GM21619 (cell line): ENCODE measurements at regions not wholly inside any gene's neighbourhood (a gene's known extent, or its start where the extent isn't known, plus 50 kb on each side); places are given as distances from the start of the nearest gene placed in this dataset.

ENCODE experiments used
- ATAC-seq: cut with Tn5 transposase; IDR thresholded peaks from one replicate; pipeline ENCODE4 v1.9.1; 2021; ENCODE audit not compliant: unreplicated experiment

GRCh38 chr3:24033818-24034217 is 88.7 kb downstream of the NR1D2 start:
- ATAC-seq = no peak

DNA sequence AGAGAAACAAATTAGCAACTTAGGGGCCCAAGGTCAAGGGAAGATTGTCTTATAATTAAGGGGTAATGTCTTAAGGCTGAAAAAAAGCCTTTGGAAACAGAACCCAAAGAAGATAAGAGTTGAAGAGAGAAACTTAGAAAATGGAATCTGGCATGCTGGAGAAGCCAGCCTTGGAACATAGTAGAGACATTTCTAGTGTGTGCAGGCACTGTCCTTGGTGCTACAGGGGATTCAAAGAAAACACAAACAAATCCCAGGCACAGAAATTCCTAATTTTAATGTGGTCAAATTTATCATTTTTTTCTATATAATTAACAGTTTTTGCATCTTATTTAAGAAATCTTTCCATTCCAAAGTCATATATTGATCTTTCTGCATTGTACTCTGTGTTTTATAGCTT is 89.4 kb downstream of the NR1D2 start:
- no peak for ATAC-seq

DNA sequence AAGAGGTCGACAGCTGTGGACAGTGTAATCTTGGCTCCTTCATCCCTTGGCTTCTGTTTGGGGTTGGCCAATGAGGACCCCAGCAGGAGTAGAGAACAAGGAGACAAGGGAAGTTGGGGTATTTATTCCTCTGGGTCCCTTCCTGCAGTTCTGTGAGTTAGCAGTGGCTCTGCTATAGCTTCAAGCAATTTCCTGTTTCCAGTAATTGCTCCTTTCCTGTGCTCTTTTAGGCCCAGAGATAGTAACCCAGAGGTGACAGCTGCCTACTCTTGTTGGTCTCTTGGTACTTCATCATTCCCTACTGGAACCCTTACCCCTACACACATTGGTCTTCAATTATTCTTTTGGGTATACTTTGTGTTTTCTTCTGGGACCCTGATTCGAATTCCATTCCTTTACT is 92.9 kb downstream of the NR1D2 start:
- ATAC-seq = no peak

DNA sequence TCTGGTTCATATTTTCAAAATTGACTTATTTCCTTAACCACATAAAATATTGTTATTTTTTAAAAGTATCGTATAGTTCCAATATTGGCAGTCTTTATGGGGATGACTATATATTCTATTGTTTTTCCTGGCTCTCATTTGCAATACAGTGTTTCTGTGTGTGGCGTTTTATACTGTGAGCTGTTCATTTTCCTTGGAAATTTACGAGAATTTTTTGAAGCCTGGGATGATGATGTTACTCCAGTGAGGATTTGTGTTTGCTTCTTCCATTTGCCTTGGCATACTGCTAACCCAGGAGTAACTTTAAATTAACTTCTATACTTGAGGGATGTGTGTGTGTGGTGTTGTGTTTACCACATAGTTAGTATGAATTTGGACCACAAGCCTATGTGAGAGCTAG is 95.2 kb downstream of the NR1D2 start:
- ATAC-seq = no peak

- no peak for ATAC-seq
These were observed 97.3 kb downstream of the NR1D2 start for GRCh38 chr3:24042174-24043059.

GRCh38 chr3:24043168-24043567 is 98.1 kb downstream of the NR1D2 start:
- ATAC-seq = no peak

DNA sequence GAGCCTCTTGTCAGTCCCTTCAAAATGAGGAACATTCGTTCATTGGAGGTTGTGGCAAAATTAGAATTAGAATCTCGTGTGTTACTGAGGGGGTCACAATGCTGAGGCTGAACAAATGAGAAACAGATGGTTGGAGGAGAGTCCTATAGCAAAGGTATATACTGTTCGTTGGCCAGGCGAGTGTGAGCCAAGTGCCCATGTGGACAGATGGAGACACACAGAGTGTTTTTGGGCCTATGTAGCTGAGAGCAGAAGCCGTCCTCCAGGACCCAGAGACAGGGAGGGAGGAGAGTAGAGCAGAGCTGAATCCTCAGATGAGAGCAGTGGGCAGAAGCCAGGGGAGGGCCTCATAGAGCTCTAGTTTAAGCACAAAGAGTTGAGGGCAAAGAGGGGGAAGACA is 98.9 kb downstream of the NR1D2 start:
- ATAC-seq = no peak

DNA sequence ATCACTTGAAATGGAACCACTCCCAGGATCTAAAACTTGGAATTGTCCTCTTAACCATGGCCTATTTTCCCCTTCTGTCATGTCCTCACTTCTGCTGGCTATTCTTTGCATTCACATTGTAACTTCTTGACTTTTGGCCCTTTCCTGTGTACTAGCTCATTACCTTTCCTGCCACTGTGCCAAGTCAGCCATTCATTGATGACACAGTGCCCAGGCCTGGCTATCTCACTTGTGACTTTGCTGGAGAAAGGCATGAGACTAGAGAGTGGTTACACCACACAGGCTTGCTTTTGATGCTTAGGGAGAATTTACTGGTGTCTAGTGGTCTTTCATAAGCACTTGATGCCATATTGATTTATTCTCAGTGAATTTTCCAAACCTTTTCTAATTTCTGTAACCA is 101.1 kb downstream of the NR1D2 start:
- ATAC-seq = no peak

GRCh38 chr3:24047513-24047912 is 102.4 kb downstream of the NR1D2 start:
- ATAC-seq = peak; percentile 36

- no peak for ATAC-seq
These were observed 103.8 kb downstream of the NR1D2 start for GRCh38 chr3:24048843-24049242.

- no peak for ATAC-seq
These were observed 107.4 kb downstream of the NR1D2 start for GRCh38 chr3:24052446-24052845.

DNA sequence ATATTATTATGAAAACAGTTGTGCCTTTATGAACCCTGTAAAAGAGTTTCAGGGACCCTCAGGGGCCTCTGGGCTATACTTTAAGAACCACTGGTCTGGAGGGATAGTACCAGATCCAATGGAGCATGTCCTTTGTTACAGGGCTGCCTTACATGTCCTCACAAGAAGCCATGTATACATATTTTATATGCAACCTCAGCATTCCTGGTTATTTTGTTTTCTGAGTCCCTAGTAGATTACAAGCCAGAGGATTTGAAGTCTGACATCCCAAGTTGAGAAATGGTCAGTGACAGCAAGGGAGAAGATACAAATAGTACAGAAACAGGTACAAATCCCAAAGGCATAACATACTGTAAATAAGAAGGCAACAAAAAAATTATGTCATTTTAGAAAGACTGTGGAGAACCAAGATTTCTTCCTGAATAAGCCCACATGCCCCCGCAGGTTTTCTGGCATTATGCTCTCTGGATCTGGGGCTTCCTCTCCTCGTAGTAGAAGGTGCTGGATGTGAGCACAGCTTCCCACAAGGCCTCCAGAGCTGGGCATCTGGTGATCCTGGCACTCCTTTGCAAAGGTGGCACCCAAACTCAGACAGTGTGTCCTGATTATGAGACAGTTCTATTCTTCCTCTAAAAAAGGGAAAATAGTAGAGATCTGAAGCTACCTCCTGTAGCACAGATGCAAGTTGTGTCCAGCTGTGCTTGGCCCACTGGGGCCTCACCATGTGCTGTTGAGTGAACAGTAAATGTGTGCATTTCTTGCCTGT is 114.0 kb downstream of the NR1D2 start:
- no peak for ATAC-seq

DNA sequence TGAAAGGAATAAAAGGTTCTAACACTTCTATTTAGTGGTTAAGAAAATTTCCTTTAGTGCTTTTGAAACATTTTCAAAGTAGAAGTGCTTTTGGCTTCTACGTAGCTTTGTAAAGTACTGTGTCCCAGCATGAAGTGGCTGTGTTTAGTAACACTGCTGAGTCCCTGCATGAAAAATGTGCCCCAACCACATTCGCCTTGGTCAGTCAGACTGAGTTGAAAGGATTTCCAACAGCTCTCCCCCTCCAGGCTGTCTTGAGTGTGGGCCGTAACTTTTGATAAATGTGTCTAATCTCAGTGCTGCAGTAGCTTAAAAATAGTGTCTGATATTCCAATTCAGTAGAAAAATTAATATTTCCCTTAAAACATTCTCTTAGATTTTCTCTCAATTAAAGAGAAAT is 115.0 kb downstream of the NR1D2 start:
- no peak for ATAC-seq

DNA sequence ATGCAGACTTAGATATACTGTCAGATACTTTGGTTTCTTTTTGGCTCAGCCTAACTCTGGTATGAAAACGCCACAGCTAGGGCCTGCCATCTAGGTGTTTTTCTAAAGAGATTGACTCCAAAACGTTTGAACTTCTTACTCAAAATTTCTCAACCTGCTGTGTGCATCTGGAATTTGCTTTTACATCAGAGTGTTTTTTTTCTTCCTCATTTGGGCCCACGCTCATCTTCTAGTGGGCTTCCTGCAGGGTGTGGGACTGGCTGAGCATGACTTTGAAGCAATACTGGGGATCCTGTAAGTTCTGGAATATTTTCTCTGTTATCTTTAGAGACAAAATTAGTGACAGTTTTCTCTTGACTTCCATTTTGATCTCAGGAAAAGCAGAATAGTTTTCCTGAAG is 117.8 kb downstream of the NR1D2 start:
- ATAC-seq = no peak
